ENCODE measurements at regions not wholly inside any gene's neighbourhood (a gene's known extent, or its start where the extent isn't known, plus 50 kb on each side); places are given as distances from the start of the nearest gene placed in this dataset.

DNA sequence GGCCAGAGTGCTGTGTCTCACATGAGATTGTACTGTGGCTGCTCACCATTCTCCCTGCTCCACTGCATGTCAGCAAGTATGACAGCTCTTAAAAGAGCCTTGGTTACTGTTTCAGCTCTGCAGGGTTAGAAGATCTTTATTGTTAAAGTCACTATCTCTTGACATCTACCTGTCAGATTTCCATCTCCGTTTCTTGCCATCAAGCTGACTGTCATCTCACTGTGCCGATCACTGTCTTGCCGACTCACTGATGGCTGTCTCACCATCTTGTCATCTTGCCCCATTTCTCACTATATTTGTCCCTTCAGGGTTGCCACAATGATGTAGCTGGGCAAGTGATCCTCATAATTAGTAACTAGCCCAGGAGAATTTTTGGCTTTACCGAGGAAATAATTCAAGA lies 800.9 kb upstream of the CDH7 start:
- H3K4me1 ChIP-seq, result no peaks in the 10 kb centered on the region
- intact Hi-C loops (cut with micrococcal nuclease), result no loop called here
- DNase-seq, result no peak
- H3K36me3 ChIP-seq, result no peaks in the 10 kb centered on the region
- H3K27ac ChIP-seq (replicated peaks), result no peak overlapping the region
- no peaks in the 10 kb centered on the region for H3K27me3 ChIP-seq (ENCODE audit: low read depth)
- H3K4me3 ChIP-seq, result no peak overlapping the region
- TF ChIP-seq, protein P1, sequence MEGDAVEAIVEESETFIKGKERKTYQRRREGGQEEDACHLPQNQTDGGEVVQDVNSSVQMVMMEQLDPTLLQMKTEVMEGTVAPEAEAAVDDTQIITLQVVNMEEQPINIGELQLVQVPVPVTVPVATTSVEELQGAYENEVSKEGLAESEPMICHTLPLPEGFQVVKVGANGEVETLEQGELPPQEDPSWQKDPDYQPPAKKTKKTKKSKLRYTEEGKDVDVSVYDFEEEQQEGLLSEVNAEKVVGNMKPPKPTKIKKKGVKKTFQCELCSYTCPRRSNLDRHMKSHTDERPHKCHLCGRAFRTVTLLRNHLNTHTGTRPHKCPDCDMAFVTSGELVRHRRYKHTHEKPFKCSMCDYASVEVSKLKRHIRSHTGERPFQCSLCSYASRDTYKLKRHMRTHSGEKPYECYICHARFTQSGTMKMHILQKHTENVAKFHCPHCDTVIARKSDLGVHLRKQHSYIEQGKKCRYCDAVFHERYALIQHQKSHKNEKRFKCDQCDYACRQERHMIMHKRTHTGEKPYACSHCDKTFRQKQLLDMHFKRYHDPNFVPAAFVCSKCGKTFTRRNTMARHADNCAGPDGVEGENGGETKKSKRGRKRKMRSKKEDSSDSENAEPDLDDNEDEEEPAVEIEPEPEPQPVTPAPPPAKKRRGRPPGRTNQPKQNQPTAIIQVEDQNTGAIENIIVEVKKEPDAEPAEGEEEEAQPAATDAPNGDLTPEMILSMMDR (IDR thresholded peaks at IDR 0.05; ENCODE audit: borderline replicate concordance), result no peak
- H3K9me3 ChIP-seq (replicated peaks), result peaks cover 22% of the 10 kb centered on the region

DNA sequence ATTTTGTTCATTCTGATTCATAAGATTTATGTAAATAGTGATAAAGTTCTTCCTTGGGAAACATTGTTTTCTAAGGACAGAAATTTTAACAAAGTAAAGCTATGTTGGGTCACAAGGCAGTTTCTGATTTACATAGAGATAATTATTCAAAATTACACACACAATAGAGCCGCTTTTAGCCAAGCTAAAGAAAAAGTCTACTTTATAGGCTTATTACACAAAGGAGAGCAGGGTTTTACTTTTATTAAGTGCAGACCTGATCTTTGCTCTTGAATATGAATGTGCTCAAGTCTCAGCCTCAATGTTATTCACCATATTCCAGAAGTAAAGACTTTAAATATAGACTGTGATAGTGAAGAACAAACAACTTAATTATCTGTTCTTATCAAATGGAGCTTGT lies 787.8 kb upstream of the LINC00305 start:
- Histone ChIP-seq H3K27me3 (ENCODE audit: low read depth) (no peaks in the 10 kb centered on the region), H3K4me3 (no peak overlapping the region), H3K4me1 (no peaks in the 10 kb centered on the region), H3K36me3 (no peaks in the 10 kb centered on the region), H3K9me3 (replicated peaks) (no peaks in the 10 kb centered on the region), H3K27ac (replicated peaks) (no peak overlapping the region)
- no peak for DNase-seq
- TF ChIP-seq, protein P1 (IDR thresholded peaks at IDR 0.05; ENCODE audit: borderline replicate concordance), result no peak
- intact Hi-C loops (cut with micrococcal nuclease), result no loop called here

DNA sequence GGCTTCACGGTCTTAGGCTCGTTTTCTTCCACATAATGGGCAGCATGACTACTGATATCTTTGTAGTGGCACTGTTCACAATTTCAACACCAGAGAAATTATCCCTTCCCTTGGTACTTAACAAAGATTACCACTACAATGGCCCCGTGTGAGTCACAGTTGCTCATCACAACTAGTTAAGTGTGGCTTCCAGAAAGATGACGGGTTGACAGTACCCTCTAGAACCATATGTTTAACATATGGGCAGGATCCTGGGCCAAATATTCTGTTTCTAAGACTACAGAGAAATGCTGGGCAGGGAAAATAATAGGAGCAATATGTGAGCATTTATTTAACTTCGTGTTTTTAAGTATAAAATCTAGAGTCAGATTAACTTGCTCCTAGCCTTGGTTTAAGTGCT lies 780.1 kb upstream of the LINC00305 start:
- no peak overlapping the region for H3K27ac ChIP-seq (replicated peaks)
- H3K36me3 ChIP-seq, result no peaks in the 10 kb centered on the region
- H3K9me3 ChIP-seq (replicated peaks), result no peaks in the 10 kb centered on the region
- H3K27me3 ChIP-seq (ENCODE audit: low read depth), result no peaks in the 10 kb centered on the region
- no peaks in the 10 kb centered on the region for H3K4me1 ChIP-seq
- H3K4me3 ChIP-seq, result no peak overlapping the region
- intact Hi-C loops (cut with micrococcal nuclease), result no loop called here
- TF ChIP-seq, protein P1 (IDR thresholded peaks at IDR 0.05; ENCODE audit: borderline replicate concordance), result no peak
- DNase-seq, result no peak

DNA sequence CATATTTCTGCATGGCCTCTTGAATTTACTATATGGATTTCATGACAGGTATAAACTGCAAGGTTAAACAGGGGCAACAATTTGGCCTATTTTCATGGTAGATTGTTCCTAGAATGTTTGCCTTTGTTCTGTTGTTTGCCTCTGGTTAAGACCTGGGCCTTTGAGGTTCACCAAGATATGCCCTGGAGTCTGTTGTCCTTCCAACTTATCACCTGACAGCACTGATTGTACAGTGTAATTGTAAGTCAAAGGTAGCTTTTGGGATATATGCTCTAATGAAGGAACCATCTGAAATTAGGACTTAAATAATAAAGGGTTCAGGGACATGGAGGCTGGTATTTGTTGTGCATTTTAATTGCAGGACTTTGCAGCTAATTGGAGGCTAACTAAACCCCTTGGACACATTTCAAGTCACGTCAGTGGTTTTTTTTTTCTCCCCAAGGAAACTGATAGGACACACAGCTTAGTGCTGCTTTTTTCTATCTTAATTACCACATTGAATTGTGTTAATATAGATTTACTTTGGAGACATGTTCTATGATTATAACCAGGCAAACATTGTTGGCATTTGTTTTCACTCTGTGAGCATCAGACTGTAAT lies 771.2 kb upstream of the LINC00305 start:
- intact Hi-C loops (cut with micrococcal nuclease), result no loop called here
- Histone ChIP-seq H3K4me1 (peaks cover 16% of the 10 kb centered on the region), H3K27ac (replicated peaks) (no peak overlapping the region), H3K9me3 (replicated peaks) (no peaks in the 10 kb centered on the region), H3K36me3 (no peaks in the 10 kb centered on the region), H3K27me3 (ENCODE audit: low read depth) (no peaks in the 10 kb centered on the region), H3K4me3 (no peak overlapping the region)
- DNase-seq, result no peak
- TF ChIP-seq, protein P1 (IDR thresholded peaks at IDR 0.05; ENCODE audit: borderline replicate concordance), result no peak

DNA sequence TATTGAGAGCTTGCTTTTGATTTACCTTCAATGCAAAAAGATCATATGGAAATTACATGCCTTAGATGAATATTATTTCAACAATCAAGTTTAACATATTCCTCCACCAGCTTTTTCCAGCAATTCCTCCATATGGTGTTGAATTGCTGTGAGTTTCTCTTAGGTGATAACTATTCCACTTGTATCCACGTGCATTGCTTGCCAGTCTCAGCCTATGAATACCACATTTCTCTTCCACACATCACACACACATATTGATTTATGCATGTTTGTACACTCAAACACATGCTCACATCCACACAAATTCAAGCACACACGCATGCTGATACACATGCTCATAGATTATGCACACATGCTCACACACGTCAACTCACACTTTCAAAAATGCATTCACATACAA lies 770.0 kb upstream of the LINC00305 start:
- Histone ChIP-seq H3K27ac (replicated peaks) (no peak overlapping the region), H3K4me1 (peaks cover 16% of the 10 kb centered on the region), H3K27me3 (ENCODE audit: low read depth) (no peaks in the 10 kb centered on the region), H3K9me3 (replicated peaks) (no peaks in the 10 kb centered on the region), H3K36me3 (no peaks in the 10 kb centered on the region), H3K4me3 (no peak overlapping the region)
- no peak for DNase-seq
- TF ChIP-seq, protein P1 (IDR thresholded peaks at IDR 0.05; ENCODE audit: borderline replicate concordance), result no peak
- intact Hi-C loops (cut with micrococcal nuclease), result no loop called here
